WTC11 (cell line): ENCODE measurements at regions not wholly inside any gene's neighbourhood (a gene's known extent, or its start where the extent isn't known, plus 50 kb on each side); places are given as distances from the start of the nearest gene placed in this dataset.

Experiments
- ATAC-seq: fragments of 200-7000 bp; cut with Tn5 transposase; 2 replicates; pipeline ENCODE4 v1.10.0; 2021; ENCODE audit warnings: mild to moderate bottlenecking, moderate library complexity
- CTCF ChIA-PET: fragments of 300-600 bp; sonication (Branson Sonifier 250); formaldehyde crosslinking; loops from one replicate; lab custom pipeline; 2021; ENCODE audit warnings: antibody characterized with exemption; lab: Charles Lee
- POLR2A ChIA-PET: fragments of 350-600 bp; sonication (Branson Sonifier 250); formaldehyde crosslinking; loops from one replicate; lab custom pipeline; 2021; ENCODE audit warnings: antibody characterized with exemption; lab: Charles Lee
- DNase-seq: peaks from one replicate; pipeline ENCODE4 v3.0.0; 2021; ENCODE audit warnings: low spot score
- H3K27ac Mint-ChIP-seq: 2 replicates; pipeline ENCODE4 v1.8.0; 2021; ENCODE audit warnings: mixed read lengths
- H3K27me3 Mint-ChIP-seq: 2 replicates; pipeline ENCODE4 v1.8.0; 2021; ENCODE audit warnings: low read depth, mild to moderate bottlenecking, moderate library complexity, mixed read lengths
- H3K36me3 Mint-ChIP-seq: 2 replicates; pipeline ENCODE4 v1.8.0; 2021; ENCODE audit warnings: mixed read lengths
- H3K4me1 Mint-ChIP-seq: 2 replicates; pipeline ENCODE4 v1.8.0; 2022; ENCODE audit warnings: mixed read lengths
- H3K4me3 Mint-ChIP-seq: 2 replicates; pipeline ENCODE4 v1.8.0; 2021; ENCODE audit warnings: mild to moderate bottlenecking, moderate library complexity, mixed read lengths
- H3K9me3 Mint-ChIP-seq: 2 replicates; pipeline ENCODE4 v1.8.0; 2021; ENCODE audit warnings: mixed read lengths
- AR ChIP-seq: fragments of 250-450 bp; sonication (Bioruptor Pico); IDR thresholded peaks from 2 replicates; pipeline ENCODE4 v1.9.0; 2021; ENCODE audit warnings: mild to moderate bottlenecking
- ATF1 ChIP-seq: sonication (generic); formaldehyde crosslinking; IDR thresholded peaks from 2 replicates; pipeline ENCODE4 v1.8.1; 2023; ENCODE audit warnings: mild to moderate bottlenecking, moderate library complexity, missing genetic modification reagents
- ELF4 ChIP-seq: sonication (generic); formaldehyde crosslinking; IDR thresholded peaks from 2 replicates; pipeline ENCODE4 v1.8.1; 2022; ENCODE audit warnings: low read depth, mild to moderate bottlenecking, moderate library complexity, missing genetic modification reagents
- GABPB1 ChIP-seq: sonication (generic); formaldehyde crosslinking; IDR thresholded peaks from 2 replicates; pipeline ENCODE4 v1.8.1; 2023; ENCODE audit warnings: mild to moderate bottlenecking, missing genetic modification reagents
- GRHL2 ChIP-seq: fragments of 250-450 bp; sonication (Bioruptor Pico); IDR thresholded peaks from 2 replicates; pipeline ENCODE4 v1.8.0; 2022; ENCODE audit warnings: mild to moderate bottlenecking, moderate library complexity; ENCODE audit not compliant: insufficient replicate concordance, severe bottlenecking
- IRF1 ChIP-seq: sonication (generic); formaldehyde crosslinking; IDR thresholded peaks from 2 replicates; pipeline ENCODE4 v1.8.0; 2023; ENCODE audit warnings: missing genetic modification reagents
- JUN ChIP-seq: sonication (generic); formaldehyde crosslinking; IDR thresholded peaks from 2 replicates; pipeline ENCODE4 v1.8.0; 2023; ENCODE audit warnings: mild to moderate bottlenecking, missing genetic modification reagents
- MXD4 ChIP-seq: fragments of 250-450 bp; sonication (Bioruptor Pico); IDR thresholded peaks from 2 replicates; pipeline ENCODE4 v1.8.0; 2021; ENCODE audit warnings: mild to moderate bottlenecking, moderate library complexity, borderline replicate concordance
- MYBL2 ChIP-seq: sonication (generic); formaldehyde crosslinking; IDR thresholded peaks from 2 replicates; pipeline ENCODE4 v1.8.1; 2023; ENCODE audit warnings: mild to moderate bottlenecking, moderate library complexity, missing genetic modification reagents
- SOX15 ChIP-seq: fragments of 250-450 bp; sonication (Bioruptor Pico); IDR thresholded peaks from 2 replicates; pipeline ENCODE4 v1.9.0; 2021; ENCODE audit warnings: mild to moderate bottlenecking
- TCF7 ChIP-seq: sonication (generic); formaldehyde crosslinking; IDR thresholded peaks from 2 replicates; pipeline ENCODE4 v1.8.0; 2022; ENCODE audit warnings: mild to moderate bottlenecking, low read depth, missing genetic modification reagents, moderate library complexity
- TEAD1 ChIP-seq: sonication (generic); formaldehyde crosslinking; IDR thresholded peaks from 2 replicates; pipeline ENCODE4 v1.8.0; 2022; ENCODE audit warnings: mild to moderate bottlenecking, missing genetic modification reagents
- TP53 ChIP-seq: sonication (generic); formaldehyde crosslinking; IDR thresholded peaks from 2 replicates; pipeline ENCODE4 v1.8.1; 2023; ENCODE audit warnings: mild to moderate bottlenecking, missing genetic modification reagents
- USF2 ChIP-seq: sonication (generic); formaldehyde crosslinking; IDR thresholded peaks from 2 replicates; pipeline ENCODE4 v1.8.1; 2023; ENCODE audit warnings: mild to moderate bottlenecking, missing genetic modification reagents, moderate library complexity
- ZNF232 ChIP-seq: sonication (generic); formaldehyde crosslinking; IDR thresholded peaks from 2 replicates; pipeline ENCODE4 v1.8.0; 2022; ENCODE audit warnings: mild to moderate bottlenecking, missing genetic modification reagents
- TF ChIP-seq, protein P1 (sequence below): fragments of 250-450 bp; sonication (Bioruptor Pico); conservative IDR thresholded peaks from 2 replicates; pipeline ENCODE4 v1.9.0; 2021; ENCODE audit warnings: mild to moderate bottlenecking
- TF ChIP-seq, protein P2 (sequence below): sonication (generic); formaldehyde crosslinking; IDR thresholded peaks from 2 replicates; pipeline ENCODE4 v1.8.0; 2022; ENCODE audit warnings: mild to moderate bottlenecking, missing genetic modification reagents
- TF ChIP-seq, protein P3 (sequence below): sonication (generic); formaldehyde crosslinking; IDR thresholded peaks from 2 replicates; pipeline ENCODE4 v1.8.1; 2022; ENCODE audit warnings: low read depth, missing genetic modification reagents, borderline replicate concordance
- TF ChIP-seq, protein P4 (sequence below): sonication (generic); formaldehyde crosslinking; conservative IDR thresholded peaks from 2 replicates; pipeline ENCODE4 v1.8.1; 2022; ENCODE audit warnings: mild to moderate bottlenecking, missing genetic modification reagents
- TF ChIP-seq, protein P5 (sequence below): sonication (generic); formaldehyde crosslinking; IDR thresholded peaks from 2 replicates; pipeline ENCODE4 v1.8.1; 2022; ENCODE audit warnings: mild to moderate bottlenecking, moderate library complexity, missing genetic modification reagents
- TF ChIP-seq, protein P6 (sequence below): fragments of 200-600 bp; IDR thresholded peaks from 2 replicates; pipeline ENCODE4 v1.8.0; 2022; ENCODE audit warnings: antibody characterized with exemption

DNA sequence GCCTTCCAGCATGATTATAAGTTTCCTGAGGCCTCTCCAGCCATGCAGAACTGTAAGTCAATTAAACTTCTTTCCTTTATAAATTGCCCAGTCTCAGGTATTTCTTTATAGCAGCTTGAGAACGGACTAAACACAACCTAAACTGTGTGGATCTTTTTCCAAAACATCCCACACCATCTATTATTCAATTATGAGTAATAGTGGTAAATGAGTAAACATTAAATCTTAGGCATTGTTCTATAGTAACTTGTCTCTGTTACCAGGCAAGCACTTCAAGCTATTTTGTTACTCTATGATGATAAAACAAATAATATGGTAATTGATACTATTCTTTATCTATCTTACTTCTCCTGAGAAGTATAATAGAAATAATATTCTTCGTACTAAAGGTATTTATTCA, 536.9 kb upstream of the CHAC2 start (continued):
- TF ChIP-seq, protein P1, sequence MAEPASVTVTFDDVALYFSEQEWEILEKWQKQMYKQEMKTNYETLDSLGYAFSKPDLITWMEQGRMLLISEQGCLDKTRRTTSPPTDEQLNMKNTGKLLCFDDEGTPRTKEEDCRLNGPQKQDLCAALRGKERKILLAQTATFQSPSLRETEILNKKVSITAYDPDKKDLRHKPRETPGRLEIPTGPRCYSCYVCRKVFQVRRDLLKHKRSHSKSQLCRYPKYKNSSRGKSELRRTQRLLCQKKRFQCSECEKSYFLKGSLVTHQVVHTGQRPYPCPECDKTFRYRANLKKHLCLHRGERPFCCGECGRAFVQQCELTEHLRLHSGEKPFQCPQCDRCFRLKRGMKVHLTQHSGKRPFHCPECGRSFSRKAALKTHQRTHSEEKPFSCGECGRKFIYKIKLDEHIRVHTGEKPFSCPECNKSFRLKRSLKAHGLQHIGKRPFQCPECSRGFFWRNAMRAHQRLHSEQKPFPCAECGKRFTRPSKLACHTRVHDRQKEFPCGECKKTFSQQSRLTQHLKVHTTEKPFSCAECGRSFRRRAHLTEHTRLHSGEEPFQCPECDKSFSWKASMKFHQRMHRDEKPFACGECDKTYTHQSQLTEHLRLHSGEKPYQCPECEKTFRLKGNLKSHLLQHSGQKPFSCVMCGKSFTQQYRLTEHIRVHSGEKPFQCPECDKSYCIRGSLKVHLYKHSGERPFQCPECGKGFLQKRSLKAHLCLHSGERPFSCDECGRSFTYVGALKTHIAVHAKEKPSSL, result no peak

GRCh38 chr2:53227535-53227934, 540.1 kb upstream of the CHAC2 start:
- no peak overlapping the region for H3K4me3 Mint-ChIP-seq
- DNase-seq (no peak), ATAC-seq (no peak)
- H3K9me3 Mint-ChIP-seq, result no peaks in the 10 kb centered on the region
- ChIA-PET CTCF (no interaction called here), POLR2A (no interaction called here)
- H3K4me1 Mint-ChIP-seq, result peaks cover 22% of the 10 kb centered on the region
- TF ChIP-seq, protein P2, sequence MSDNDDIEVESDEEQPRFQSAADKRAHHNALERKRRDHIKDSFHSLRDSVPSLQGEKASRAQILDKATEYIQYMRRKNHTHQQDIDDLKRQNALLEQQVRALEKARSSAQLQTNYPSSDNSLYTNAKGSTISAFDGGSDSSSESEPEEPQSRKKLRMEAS (CRISPR knock-in tag), result no peak
- TF ChIP-seq JUN (CRISPR knock-in tag) (no peak), TCF7 (CRISPR knock-in tag) (no peak), ELF4 (CRISPR knock-in tag) (no peak), GABPB1 (no peak), SOX15 (CRISPR knock-in tag) (no peak), TEAD1 (CRISPR knock-in tag) (no peak), MYBL2 (CRISPR knock-in tag) (no peak), MXD4 (CRISPR knock-in tag) (no peak), TP53 (CRISPR knock-in tag) (no peak), ZNF232 (CRISPR knock-in tag) (no peak), ATF1 (CRISPR knock-in tag) (no peak), USF2 (CRISPR knock-in tag) (no peak), GRHL2 (CRISPR knock-in tag) (no peak), AR (CRISPR knock-in tag) (no peak), IRF1 (CRISPR knock-in tag) (no peak)
- TF ChIP-seq, protein P3, sequence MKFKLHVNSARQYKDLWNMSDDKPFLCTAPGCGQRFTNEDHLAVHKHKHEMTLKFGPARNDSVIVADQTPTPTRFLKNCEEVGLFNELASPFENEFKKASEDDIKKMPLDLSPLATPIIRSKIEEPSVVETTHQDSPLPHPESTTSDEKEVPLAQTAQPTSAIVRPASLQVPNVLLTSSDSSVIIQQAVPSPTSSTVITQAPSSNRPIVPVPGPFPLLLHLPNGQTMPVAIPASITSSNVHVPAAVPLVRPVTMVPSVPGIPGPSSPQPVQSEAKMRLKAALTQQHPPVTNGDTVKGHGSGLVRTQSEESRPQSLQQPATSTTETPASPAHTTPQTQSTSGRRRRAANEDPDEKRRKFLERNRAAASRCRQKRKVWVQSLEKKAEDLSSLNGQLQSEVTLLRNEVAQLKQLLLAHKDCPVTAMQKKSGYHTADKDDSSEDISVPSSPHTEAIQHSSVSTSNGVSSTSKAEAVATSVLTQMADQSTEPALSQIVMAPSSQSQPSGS (CRISPR knock-in tag), result no peak
- TF ChIP-seq, protein P4, sequence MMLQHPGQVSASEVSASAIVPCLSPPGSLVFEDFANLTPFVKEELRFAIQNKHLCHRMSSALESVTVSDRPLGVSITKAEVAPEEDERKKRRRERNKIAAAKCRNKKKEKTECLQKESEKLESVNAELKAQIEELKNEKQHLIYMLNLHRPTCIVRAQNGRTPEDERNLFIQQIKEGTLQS (CRISPR knock-in tag), result no peak
- TF ChIP-seq, protein P5, sequence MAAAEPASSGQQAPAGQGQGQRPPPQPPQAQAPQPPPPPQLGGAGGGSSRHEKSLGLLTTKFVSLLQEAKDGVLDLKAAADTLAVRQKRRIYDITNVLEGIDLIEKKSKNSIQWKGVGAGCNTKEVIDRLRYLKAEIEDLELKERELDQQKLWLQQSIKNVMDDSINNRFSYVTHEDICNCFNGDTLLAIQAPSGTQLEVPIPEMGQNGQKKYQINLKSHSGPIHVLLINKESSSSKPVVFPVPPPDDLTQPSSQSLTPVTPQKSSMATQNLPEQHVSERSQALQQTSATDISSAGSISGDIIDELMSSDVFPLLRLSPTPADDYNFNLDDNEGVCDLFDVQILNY (CRISPR knock-in tag), result no peak
- TF ChIP-seq, protein P6, sequence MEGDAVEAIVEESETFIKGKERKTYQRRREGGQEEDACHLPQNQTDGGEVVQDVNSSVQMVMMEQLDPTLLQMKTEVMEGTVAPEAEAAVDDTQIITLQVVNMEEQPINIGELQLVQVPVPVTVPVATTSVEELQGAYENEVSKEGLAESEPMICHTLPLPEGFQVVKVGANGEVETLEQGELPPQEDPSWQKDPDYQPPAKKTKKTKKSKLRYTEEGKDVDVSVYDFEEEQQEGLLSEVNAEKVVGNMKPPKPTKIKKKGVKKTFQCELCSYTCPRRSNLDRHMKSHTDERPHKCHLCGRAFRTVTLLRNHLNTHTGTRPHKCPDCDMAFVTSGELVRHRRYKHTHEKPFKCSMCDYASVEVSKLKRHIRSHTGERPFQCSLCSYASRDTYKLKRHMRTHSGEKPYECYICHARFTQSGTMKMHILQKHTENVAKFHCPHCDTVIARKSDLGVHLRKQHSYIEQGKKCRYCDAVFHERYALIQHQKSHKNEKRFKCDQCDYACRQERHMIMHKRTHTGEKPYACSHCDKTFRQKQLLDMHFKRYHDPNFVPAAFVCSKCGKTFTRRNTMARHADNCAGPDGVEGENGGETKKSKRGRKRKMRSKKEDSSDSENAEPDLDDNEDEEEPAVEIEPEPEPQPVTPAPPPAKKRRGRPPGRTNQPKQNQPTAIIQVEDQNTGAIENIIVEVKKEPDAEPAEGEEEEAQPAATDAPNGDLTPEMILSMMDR, result no peak
- TF ChIP-seq, all 79 proteins: peak for 0
- H3K36me3 Mint-ChIP-seq, result no peaks in the 10 kb centered on the region
- H3K27me3 Mint-ChIP-seq, result no peaks in the 10 kb centered on the region
- H3K27ac Mint-ChIP-seq, result no peak overlapping the region
